Uterus (tissue), 2 donors: ENCODE measurements at regions not wholly inside any gene's neighbourhood (a gene's known extent, or its start where the extent isn't known, plus 50 kb on each side); places are given as distances from the start of the nearest gene placed in this dataset.

ENCODE experiments used
- CTCF ChIP-seq, 4 experiments: fragments of 200-600 bp in 2 of 4; fragments of 450-650 bp in 2 of 4; sonication (generic) in 2 of 4; IDR thresholded peaks; one replicate each; pipeline ENCODE4 v1.5.1; 2016 to 2019; ENCODE audit warnings: antibody characterized with exemption in 4 of 4, mild to moderate bottlenecking in 2 of 4, moderate library complexity in 1 of 4
- POLR2A ChIP-seq, 2 donors: fragments of 450-650 bp; IDR thresholded peaks; one replicate each; pipeline ENCODE4 v1.6.1; 2016; ENCODE audit warnings: antibody characterized with exemption in 2 of 2, mild to moderate bottlenecking in 1 of 2, moderate library complexity in 1 of 2

- no peak for TF ChIP-seq POLR2A (IDR thresholded peaks at IDR 0.05)
- no peak for TF ChIP-seq CTCF (IDR thresholded peaks at IDR 0.05)
These were observed 268.4 kb downstream of the HS3ST1 start for GRCh38 chr4:11160288-11160687.
